22Rv1 (cell line): ENCODE measurements at regions not wholly inside any gene's neighbourhood (a gene's known extent, or its start where the extent isn't known, plus 50 kb on each side); places are given as distances from the start of the nearest gene placed in this dataset.

Experiments used
- H3K27ac ChIP-seq: fragments of 450-650 bp; 2 replicates; pipeline ENCODE4 v1.5.1; 2017
- CTCF ChIP-seq: fragments of 450-650 bp; IDR thresholded peaks from 2 replicates; pipeline ENCODE4 v1.5.1; 2017; ENCODE audit warnings: mild to moderate bottlenecking
- ZFX ChIP-seq: fragments of 450-650 bp; IDR thresholded peaks from 2 replicates; pipeline ENCODE4 v1.6.1; 2017; ENCODE audit warnings: antibody characterized with exemption, borderline replicate concordance

GRCh38 chr7:42774436-42774835, 137.4 kb downstream of the C7orf25 start:
- TF ChIP-seq ZFX (no peak), CTCF (no peak)
- no peak overlapping the region for H3K27ac ChIP-seq

GRCh38 chr7:42770114-42770513, 141.8 kb downstream of the C7orf25 start:
- H3K27ac ChIP-seq: no peak overlapping the region
- TF ChIP-seq CTCF (no peak), ZFX (no peak)

GRCh38 chr7:42768045-42768444, 143.8 kb downstream of the C7orf25 start:
- TF ChIP-seq ZFX: no peak
- TF ChIP-seq CTCF: no peak
- H3K27ac ChIP-seq: no peak overlapping the region

GRCh38 chr7:42766782-42767423, 145.0 kb downstream of the C7orf25 start:
- TF ChIP-seq CTCF (no peak), ZFX (no peak)
- no peak overlapping the region for H3K27ac ChIP-seq

- TF ChIP-seq CTCF (no peak), ZFX (no peak)
- no peak overlapping the region for H3K27ac ChIP-seq
These were observed 145.9 kb downstream of the C7orf25 start for GRCh38 chr7:42765931-42766330.

GRCh38 chr7:42763137-42763551, 148.7 kb downstream of the C7orf25 start:
- no peak overlapping the region for H3K27ac ChIP-seq
- no peak for TF ChIP-seq ZFX
- TF ChIP-seq CTCF: no peak

- H3K27ac ChIP-seq: no peak overlapping the region
- TF ChIP-seq CTCF (no peak), ZFX (no peak)
These were observed 150.4 kb downstream of the C7orf25 start for GRCh38 chr7:42761486-42761885.
